Spinal cord (tissue), 9 donors: ENCODE measurements at regions not wholly inside any gene's neighbourhood (a gene's known extent, or its start where the extent isn't known, plus 50 kb on each side); places are given as distances from the start of the nearest gene placed in this dataset.

ENCODE experiments used
- DNase-seq, 6 donors: peaks; one replicate each; pipeline versions ENCODE4 v3.0.0 to v3.0.0-alpha.2; 2013 to 2015; ENCODE audit warnings: low spot score in 6 of 6, low read depth in 4 of 6
- H3K27ac ChIP-seq: one replicate; pipeline ENCODE4 v1.5.1; 2013; ENCODE audit warnings: low read depth, low read length, control low read depth
- H3K27me3 ChIP-seq: one replicate; pipeline ENCODE4 v1.6.1; 2013; ENCODE audit warnings: low read length; ENCODE audit not compliant: control insufficient read depth, insufficient read depth
- H3K36me3 ChIP-seq: one replicate; pipeline ENCODE4 v1.6.1; 2013; ENCODE audit warnings: low read length; ENCODE audit not compliant: control insufficient read depth, insufficient read depth
- H3K4me1 ChIP-seq: one replicate; pipeline ENCODE4 v1.6.1; 2013; ENCODE audit warnings: low read length; ENCODE audit not compliant: control insufficient read depth, insufficient read depth
- H3K4me3 ChIP-seq: one replicate; pipeline ENCODE4 v1.5.1; 2013; ENCODE audit warnings: low read depth, low read length, control low read depth
- H3K9me3 ChIP-seq: one replicate; pipeline ENCODE4 v1.6.1; 2013; ENCODE audit warnings: low read length; ENCODE audit not compliant: control insufficient read depth, insufficient read depth
- WGBS: methylation state at CpG from one replicate; pipeline ENCODE4 v1.1.5; 2013; ENCODE audit warnings: missing lambda C conversion rate; ENCODE audit not compliant: insufficient coverage; 5-methylcytosine and 5-hydroxymethylcytosine counted together
- donor health status: healthy.

- H3K36me3 ChIP-seq, result no peaks in the 10 kb centered on the region
- H3K4me3 ChIP-seq, result no peak overlapping the region
- no peak overlapping the region for H3K27ac ChIP-seq
- no CpG with 5 or more reads among the region's 1 CpG for WGBS
- DNase-seq, result no peak
- H3K4me1 ChIP-seq, result no peaks in the 10 kb centered on the region
- H3K9me3 ChIP-seq, result no peaks in the 10 kb centered on the region
- H3K27me3 ChIP-seq, result no peaks in the 10 kb centered on the region
Observed at GRCh38 chr21:28655471-28655870, 337.2 kb downstream of the LTN1 start.

- Histone ChIP-seq H3K4me1 (no peaks in the 10 kb centered on the region), H3K36me3 (no peaks in the 10 kb centered on the region), H3K27me3 (no peaks in the 10 kb centered on the region), H3K9me3 (no peaks in the 10 kb centered on the region), H3K4me3 (no peak overlapping the region), H3K27ac (no peak overlapping the region)
- 55% methylated on average over 2 of the region's 3 CpGs for WGBS
- no peak for DNase-seq
Observed at GRCh38 chr21:28654406-28654805, 338.3 kb downstream of the LTN1 start.

GRCh38 chr21:28644762-28645161 lies 347.9 kb downstream of the LTN1 start:
- no peak overlapping the region for H3K27ac ChIP-seq
- H3K27me3 ChIP-seq, result no peaks in the 10 kb centered on the region
- no peak for DNase-seq
- H3K4me3 ChIP-seq, result no peak overlapping the region
- no peaks in the 10 kb centered on the region for H3K36me3 ChIP-seq
- WGBS, result 67% methylated on average over 1 of the region's 1 CpG
- H3K9me3 ChIP-seq, result no peaks in the 10 kb centered on the region
- H3K4me1 ChIP-seq, result no peaks in the 10 kb centered on the region

GRCh38 chr21:28642891-28643290 lies 349.8 kb downstream of the LTN1 start:
- Histone ChIP-seq H3K27ac (no peak overlapping the region), H3K4me1 (no peaks in the 10 kb centered on the region), H3K36me3 (no peaks in the 10 kb centered on the region), H3K27me3 (no peaks in the 10 kb centered on the region), H3K4me3 (no peak overlapping the region), H3K9me3 (no peaks in the 10 kb centered on the region)
- 88% methylated on average over 3 of the region's 4 CpGs for WGBS
- no peak for DNase-seq

GRCh38 chr21:28641731-28642130 lies 350.9 kb downstream of the LTN1 start:
- WGBS, result no CpG with 5 or more reads among the region's 1 CpG
- Histone ChIP-seq H3K36me3 (no peaks in the 10 kb centered on the region), H3K4me1 (no peaks in the 10 kb centered on the region), H3K9me3 (no peaks in the 10 kb centered on the region), H3K27ac (no peak overlapping the region), H3K27me3 (no peaks in the 10 kb centered on the region), H3K4me3 (no peak overlapping the region)
- no peak for DNase-seq

- H3K27me3 ChIP-seq, result no peaks in the 10 kb centered on the region
- no peak for DNase-seq
- H3K9me3 ChIP-seq, result no peaks in the 10 kb centered on the region
- no peaks in the 10 kb centered on the region for H3K4me1 ChIP-seq
- H3K4me3 ChIP-seq, result no peak overlapping the region
- no peaks in the 10 kb centered on the region for H3K36me3 ChIP-seq
- no peak overlapping the region for H3K27ac ChIP-seq
- no CpG with 5 or more reads among the region's 5 CpGs for WGBS
Observed at GRCh38 chr21:28640326-28640725, 352.4 kb downstream of the LTN1 start.

- Histone ChIP-seq H3K27me3 (no peaks in the 10 kb centered on the region), H3K9me3 (no peaks in the 10 kb centered on the region), H3K36me3 (no peaks in the 10 kb centered on the region), H3K4me3 (no peak overlapping the region), H3K4me1 (no peaks in the 10 kb centered on the region), H3K27ac (no peak overlapping the region)
- DNase-seq, result no peak
- no CpG with 5 or more reads among the region's 1 CpG for WGBS
Observed at GRCh38 chr21:28639737-28640136, 352.9 kb downstream of the LTN1 start.

GRCh38 chr21:28636752-28637691 lies 355.7 kb downstream of the LTN1 start:
- Histone ChIP-seq H3K4me1 (no peaks in the 10 kb centered on the region), H3K4me3 (no peak overlapping the region), H3K9me3 (no peaks in the 10 kb centered on the region), H3K27me3 (no peaks in the 10 kb centered on the region), H3K36me3 (no peaks in the 10 kb centered on the region), H3K27ac (no peak overlapping the region)
- 88% methylated on average over 5 of the region's 9 CpGs for WGBS
- DNase-seq, result no peak

GRCh38 chr21:28635541-28635940 lies 357.1 kb downstream of the LTN1 start:
- H3K27ac ChIP-seq, result no peak overlapping the region
- no peak for DNase-seq
- H3K4me3 ChIP-seq, result no peak overlapping the region
- H3K36me3 ChIP-seq, result no peaks in the 10 kb centered on the region
- H3K4me1 ChIP-seq, result no peaks in the 10 kb centered on the region
- no CpG with 5 or more reads among the region's 1 CpG for WGBS
- no peaks in the 10 kb centered on the region for H3K9me3 ChIP-seq
- no peaks in the 10 kb centered on the region for H3K27me3 ChIP-seq
